ENCODE measurements at regions not wholly inside any gene's neighbourhood (a gene's known extent, or its start where the extent isn't known, plus 50 kb on each side); places are given as distances from the start of the nearest gene placed in this dataset.

- TF ChIP-seq, protein P1, sequence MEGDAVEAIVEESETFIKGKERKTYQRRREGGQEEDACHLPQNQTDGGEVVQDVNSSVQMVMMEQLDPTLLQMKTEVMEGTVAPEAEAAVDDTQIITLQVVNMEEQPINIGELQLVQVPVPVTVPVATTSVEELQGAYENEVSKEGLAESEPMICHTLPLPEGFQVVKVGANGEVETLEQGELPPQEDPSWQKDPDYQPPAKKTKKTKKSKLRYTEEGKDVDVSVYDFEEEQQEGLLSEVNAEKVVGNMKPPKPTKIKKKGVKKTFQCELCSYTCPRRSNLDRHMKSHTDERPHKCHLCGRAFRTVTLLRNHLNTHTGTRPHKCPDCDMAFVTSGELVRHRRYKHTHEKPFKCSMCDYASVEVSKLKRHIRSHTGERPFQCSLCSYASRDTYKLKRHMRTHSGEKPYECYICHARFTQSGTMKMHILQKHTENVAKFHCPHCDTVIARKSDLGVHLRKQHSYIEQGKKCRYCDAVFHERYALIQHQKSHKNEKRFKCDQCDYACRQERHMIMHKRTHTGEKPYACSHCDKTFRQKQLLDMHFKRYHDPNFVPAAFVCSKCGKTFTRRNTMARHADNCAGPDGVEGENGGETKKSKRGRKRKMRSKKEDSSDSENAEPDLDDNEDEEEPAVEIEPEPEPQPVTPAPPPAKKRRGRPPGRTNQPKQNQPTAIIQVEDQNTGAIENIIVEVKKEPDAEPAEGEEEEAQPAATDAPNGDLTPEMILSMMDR (conservative IDR thresholded peaks at IDR 0.05; ENCODE audit: low read length), result no peak
- TF ChIP-seq EZH2phosphoT487 (IDR thresholded peaks at IDR 0.05; ENCODE audit: borderline replicate concordance, low read depth, low read length), result no peak
Measured at GRCh38 chr4:111880116-111880515, 265.1 kb upstream of the FAM241A start.

All from OCI-LY7 (cell line).